Activated T-helper 1 cell treated with Interleukin-2 at 50 U/mL for 16 hours (primary cell): ENCODE measurements at regions not wholly inside any gene's neighbourhood (a gene's known extent, or its start where the extent isn't known, plus 50 kb on each side); places are given as distances from the start of the nearest gene placed in this dataset.

Experiments used
- DNase-seq: peaks from one replicate; pipeline ENCODE4 v3.0.0-alpha.2; 2020; ENCODE audit warnings: low read depth

DNA sequence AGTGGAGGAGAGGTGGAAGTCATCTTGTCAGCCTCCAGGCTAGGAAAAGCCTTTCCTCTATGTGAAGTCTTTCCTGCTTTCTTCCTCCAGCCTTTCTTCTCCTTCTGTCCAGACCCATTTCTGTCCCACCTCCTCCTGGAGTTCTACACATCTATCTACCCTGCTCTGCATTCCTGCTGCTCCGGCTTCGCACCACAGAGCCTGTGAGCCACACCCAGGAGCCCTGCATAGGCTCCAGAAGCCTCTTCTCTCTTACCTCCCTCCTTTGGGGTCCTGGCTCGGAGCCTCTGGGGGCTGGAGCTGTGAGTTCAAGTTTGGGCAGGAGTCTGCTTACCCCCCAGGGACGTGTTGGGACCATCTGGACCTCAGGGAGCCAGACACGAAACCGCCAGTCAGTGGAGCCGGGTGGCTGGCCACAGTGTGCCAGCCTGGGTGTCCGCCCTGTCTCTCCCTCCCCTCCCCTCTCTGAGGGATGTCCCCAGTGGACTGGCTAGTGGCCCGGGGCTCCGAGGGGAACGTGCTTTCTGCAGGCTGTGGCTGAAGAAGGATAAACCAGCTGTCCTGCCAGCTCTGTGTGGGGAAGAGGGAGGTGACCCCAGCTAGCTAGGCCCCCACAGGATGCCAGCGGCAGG lies 99.2 kb downstream of the VEGFA start:
- no peak for DNase-seq

DNA sequence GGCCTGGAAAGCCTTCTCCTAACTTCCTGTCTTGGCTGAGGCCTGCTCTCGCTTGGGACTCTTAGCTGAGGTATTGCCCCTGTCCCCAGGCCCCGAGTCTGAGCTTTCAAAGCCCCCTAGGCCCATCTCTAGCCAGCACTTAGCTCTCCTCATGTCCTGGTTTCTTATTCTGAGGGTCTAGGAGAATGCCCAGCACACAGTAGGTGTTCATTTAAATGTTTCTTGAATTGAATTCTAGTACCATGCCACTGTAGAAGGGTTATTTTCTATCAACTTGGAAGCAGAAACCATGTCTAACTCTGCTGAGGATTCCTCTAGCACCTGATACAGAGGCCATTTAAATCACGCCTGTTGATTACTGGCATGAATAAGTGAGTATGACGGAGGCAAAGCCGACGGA lies 98.5 kb downstream of the VEGFA start:
- no peak for DNase-seq

DNA sequence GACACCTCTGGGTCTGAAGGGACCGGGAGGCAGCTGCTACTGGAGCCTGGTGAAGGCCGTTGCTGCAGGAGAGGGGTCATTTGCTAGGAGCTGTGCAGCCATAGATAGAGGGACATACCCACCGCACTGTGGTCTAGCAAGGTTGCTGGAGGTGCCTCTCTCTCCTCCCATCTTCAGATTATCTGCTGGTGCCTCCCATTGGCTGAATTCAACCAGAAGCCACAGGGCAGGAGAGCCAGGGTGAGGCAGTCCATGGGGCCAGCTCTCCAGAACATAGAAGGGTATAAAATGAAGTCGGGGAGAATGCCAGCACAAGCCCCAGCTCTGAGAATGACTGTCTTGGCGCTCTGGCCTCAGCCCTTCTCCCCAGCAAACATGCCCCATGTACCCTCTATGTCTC lies 98.0 kb downstream of the VEGFA start:
- no peak for DNase-seq

DNA sequence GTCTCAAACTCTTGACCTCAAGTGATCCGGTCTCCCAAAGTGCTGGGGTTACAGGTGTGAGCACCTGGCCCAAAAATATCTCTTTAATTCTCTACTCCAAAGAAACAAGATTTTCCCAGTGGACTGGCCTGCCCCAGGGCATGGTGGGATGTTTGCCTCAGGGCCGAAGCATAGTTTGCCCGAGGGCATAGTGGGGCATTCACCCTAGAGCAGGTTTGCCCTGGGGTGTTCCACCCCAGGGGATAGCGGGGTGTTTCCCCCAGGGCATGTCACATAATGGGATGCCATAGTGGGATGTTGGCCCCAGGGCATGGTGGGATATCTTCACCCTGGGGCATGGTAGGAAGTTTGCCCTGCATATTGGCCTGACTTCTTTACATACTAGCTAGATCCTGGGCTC lies 97.2 kb downstream of the VEGFA start:
- no peak for DNase-seq

DNA sequence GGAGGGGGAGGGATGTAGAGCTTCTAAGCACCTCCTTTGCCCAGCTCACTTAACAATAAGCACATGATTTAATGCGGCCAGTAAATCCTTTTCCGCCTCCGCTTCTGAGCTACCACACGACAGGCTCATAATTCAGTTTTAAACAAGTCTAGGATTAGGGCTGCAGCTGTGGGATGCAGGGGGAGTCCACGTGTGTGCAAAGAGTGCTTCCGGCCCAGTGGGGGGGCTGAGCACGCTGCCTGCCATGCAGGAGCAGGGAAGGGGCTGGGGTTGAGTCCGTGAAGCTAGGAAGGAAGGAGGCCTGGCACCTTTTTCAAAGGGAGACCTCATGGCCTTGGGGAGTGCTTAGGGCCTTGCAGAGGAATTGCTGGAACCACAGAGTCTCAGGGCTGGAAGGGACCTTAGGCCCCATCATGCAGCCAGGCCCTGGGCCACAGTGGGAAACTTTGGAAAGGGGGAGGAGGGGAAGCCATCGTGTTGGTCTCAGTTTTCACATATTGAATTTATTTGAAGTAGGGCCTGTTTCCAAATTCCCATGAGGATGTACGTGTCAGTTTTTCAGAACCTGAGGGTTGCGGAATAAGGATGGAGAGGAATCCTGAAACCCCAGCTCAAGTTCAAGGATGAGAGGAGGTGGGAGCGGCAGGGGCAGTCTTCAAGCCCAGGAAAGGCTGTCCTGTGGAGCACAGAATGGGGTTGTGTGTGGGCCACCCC lies 96.1 kb downstream of the VEGFA start:
- no peak for DNase-seq

DNA sequence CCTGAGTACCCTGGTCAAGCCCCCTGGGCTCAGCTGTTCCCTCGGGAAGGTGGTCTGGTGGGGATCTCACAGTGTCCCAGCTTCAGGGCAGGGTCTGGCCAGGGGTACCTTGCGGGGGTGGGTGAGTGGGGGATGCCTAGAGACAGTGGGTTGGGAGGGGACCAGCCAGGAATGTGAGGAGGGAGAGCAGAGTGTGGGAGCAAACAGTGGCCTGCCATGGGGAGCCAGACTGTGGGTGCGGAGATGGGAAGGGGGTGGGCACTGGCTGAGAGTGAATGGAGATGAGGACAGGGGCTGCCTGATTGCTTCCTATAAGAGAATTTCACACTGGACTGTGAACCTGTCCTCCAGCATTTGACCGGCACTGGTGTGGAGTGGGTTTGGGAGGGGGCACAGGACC lies 95.1 kb downstream of the VEGFA start:
- DNase-seq = no peak

DNA sequence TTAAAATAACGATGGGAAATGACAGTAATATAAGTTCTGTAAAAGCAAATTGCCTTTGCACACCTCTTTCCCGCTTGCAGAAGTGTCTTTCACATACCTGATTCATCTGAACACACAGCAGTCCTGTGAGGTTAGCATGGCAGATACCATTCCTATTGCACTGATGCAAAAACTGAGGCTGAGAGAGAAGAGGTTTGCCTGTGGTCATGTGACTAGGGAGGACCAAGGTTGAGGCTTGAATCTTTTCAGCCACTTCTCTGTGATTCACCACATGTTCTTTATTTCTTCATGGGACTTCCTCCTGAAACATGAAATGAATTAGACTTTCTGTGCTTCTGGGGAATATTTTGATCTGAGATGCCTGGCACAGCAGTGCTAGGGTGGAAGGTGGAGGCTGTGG lies 92.9 kb downstream of the VEGFA start:
- no peak for DNase-seq

DNA sequence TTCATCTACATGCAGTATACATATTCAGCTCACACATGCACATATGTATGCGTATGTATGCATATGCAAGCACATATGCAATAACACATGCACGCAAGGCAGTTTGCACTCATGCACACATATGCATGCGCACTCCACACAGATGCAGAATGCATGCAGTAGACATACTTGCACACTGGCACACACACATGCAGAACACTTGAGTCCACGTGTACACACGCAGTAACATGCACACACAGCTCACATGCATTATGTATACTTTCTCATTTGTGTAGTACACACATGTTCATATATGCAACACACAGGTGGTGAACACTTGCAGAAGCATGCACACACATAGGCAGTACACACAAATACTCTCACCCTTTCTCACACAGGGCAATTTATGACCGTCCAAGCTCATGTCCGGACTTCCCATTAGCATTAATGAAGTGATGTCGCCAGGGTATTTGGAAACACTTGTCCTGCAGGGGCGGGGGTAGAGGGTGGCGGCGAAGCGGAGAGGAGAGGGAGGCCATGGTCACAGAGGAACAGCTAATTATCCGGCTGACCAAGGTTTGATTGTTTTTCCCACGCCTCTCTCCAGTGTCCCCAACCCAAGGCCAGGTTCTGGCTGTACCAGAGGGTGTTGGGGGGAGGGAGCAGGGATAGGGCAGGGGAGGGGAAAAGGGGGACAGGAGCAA lies 91.3 kb downstream of the VEGFA start:
- DNase-seq = no peak

DNA sequence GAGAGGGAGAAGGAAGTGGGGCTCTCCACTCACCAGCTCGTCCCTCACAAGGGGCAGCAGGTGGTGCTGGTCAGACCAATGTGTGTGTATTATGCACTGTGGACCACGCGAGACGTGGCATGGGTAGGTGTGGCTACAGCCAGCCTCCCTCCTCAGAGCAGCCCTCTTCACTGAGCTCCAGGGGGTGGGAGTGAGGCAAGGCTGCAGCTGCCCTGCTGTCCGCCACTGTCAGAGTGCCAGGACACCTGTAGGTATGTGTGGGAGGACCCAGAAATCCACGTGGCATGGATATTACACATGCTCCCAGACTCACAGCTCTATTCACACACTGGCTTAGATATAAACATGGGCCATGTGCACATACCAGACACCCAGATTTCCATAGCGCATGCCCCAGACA lies 90.3 kb downstream of the VEGFA start:
- no peak for DNase-seq

DNA sequence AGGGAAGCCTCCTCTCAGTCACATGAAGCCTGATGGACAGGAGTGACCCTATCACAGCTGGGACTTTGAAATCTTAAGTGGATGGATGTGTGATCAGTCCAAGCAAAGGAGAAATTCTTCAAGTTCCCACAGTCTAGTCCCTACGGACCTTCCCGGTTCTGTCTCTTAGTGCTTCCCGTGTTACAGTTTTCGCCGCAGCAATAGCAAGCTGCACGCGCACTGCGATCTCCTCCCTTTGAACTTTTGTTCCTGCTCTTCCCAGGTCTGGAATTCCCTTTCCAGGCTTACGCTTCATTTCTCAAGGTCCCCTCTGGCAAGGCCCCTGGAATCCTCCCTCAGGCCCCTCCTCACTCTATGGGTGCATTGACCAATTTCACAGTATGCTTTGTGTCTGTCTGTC lies 89.2 kb downstream of the VEGFA start:
- DNase-seq = no peak

DNA sequence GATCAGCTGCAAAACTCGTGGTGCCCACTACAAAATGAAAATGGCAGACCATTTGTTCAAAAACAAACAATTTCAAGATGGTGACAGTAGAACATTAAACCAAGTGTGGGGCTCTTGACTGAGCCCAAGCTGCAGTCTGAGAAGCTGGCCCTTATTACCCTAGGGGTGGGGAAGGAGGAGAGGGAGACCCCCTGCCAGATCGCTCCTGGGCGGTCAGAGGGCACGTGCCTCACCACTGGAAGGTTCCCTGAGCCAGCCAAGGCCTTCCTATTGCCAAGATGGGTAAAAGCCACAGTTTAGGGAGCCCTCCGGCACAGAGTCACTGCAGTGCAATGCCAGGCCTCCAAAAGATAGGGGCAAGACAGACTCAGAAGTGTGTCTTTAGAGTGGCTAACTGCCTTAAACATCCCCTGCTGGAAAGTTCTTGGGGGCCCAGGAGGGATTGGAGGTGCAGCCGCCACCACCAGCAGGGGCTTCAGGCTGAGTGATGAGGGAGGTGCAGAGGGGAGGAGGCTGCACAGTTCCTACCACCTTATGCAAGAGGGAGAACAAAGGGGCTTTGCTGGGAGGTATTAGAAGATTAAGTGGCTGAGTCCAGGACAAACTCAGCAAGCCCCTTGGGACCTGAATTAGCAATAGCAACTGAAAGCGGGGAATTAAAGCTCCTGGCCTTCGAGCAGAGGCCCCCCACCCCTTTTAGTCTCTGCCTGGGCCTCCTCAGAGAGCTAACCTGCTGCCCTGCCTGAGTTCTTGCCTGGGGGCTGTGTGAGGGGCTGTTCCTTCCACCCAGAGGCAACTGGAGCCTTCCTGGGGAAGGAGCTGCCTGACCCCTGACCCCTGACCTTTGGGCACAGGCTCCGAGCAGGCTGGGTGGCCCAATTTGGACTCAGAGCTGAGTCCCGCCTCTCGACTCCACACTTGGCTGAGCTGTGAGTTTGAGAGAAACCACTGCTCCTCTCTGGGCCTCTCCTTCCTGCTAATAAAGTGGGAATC lies 88.4 kb downstream of the VEGFA start:
- DNase-seq = no peak

DNA sequence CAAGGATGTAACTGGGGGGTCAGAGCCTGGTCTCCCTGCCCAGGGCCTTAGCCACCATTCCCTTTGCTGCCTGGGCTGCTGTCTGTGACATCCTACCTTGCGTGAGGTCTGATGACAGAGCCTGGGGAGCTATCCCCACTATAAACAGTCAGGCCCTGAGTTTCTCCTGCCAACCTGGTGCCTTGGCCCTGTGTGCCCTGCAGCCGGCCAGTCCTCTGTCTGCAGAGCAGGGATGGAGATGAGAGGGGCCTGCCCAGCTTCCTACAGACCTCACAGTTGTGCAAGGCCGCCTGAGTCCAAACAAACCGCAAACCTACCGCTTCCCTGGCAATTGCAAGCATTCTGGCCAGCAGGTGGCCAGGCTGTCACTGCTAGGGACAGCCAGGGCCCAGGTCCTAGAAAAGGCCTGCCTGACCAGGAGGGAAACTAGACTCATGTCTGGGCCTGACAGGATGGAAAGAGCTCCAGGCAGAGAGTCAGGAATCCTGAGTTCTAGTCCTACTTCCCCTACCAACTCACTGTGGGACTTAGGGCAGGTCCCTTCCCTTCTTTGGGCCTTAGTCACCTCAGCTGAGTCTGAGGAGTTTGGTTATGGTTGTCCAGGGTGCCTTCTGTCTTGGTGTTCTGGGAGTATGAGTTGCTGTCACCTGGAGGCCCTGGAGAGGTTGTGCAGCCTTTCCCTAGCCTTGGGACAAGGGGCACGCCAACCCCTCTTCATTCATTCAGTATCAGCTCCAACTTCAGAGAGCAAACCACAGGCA lies 86.2 kb downstream of the VEGFA start:
- no peak for DNase-seq

DNA sequence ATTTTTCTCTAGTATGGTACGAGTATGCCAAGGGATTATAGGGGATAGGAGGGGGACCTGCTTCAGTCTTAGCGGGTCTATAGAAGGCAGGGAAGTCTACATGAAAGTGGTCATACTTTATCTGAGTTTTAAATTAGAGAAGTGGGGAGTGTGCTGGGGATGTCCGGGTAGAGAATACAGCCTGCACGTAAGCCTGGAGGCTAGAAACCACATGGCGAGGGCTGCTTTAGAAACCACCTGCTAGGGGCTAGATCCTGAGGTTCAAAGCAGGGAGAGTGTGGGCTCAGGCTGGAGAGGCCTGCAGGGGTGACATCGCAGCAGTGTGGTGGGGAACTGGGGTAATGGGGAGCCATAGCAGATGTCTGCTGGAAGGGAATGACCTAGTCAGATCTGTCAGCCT lies 85.2 kb downstream of the VEGFA start:
- DNase-seq = no peak

DNA sequence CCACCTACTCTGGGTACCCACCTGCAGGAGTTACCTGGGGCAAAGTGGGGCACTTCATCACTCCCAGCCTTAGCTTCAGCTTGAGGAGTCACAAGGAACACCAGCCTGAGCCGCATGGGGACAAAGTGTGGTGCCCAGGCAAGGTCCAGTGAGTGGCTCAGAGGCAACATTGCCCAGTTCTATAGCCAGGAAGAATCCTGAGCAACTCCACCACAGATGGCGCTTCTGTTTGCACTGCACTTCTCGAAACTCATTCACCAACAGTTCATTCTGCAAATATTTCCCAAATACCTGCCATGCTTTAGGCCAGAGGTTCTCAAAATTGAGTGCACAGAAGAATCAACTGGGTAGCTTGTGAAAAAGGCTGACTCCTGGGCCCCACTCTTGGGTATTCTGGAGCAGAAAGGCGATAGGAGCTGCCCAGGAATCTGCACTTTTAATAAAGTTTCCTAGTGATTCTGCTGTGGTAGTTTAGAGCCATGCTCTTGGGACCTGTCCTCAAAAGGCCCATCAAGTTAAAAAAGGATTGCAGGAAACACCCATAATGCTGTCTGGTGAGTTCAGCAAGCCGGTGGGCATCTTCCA lies 83.1 kb downstream of the VEGFA start:
- no peak for DNase-seq

DNA sequence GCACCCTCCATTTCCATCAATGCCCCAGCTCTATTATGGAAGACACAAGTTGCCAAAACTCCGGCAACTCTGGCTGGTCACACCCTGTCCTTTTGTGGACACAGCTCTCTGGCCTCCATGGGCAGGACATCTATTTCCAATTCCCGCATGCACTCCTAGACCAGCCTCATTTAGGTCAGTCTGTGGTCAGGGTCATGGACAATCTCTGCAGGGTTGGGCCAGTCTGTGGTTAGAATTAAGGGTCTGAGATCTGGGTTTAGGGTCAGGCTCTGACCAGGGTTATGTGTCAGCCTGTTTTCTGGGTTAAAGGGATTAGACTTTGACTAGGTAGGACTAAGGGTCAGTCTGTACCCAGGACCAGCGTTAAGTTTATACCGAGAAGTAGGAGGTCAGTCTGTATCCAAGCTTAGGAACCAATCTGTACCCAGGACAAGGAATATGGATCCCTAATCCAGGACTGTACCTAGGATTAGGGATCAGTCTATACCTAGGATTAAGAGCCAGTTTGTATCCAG lies 82.4 kb downstream of the VEGFA start:
- no peak for DNase-seq

DNA sequence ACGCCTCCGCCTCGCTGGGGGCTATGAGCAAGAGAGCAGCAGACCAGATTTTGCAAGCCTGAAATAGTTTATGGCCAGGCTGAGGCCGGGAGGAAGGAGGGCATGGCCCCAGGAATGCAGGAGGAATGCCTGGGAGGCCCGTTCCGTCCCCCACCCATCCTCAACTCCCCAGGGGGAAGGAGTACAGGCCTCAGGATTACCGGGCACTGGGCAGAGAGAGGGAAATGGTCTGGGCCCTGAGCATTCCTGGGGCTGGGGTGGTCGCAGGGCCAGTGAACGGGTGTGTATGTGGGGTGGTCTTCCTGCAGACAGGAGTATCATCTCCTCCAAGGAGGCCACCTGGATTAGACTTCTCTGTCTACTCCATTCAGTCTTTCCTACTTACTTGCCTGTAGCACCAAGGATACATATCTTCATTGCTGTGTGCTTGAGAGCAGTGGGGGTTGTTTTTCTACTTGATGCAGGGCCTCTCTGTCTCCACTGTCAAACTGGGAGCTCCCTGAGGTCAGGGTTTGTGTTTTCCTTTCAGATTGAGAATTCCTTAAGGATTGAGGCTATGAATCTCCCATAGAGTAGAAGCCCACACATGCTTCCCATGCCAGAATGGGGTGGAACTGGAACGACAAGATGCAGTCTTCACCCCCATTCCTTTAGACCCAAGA lies 81.3 kb downstream of the VEGFA start:
- no peak for DNase-seq

DNA sequence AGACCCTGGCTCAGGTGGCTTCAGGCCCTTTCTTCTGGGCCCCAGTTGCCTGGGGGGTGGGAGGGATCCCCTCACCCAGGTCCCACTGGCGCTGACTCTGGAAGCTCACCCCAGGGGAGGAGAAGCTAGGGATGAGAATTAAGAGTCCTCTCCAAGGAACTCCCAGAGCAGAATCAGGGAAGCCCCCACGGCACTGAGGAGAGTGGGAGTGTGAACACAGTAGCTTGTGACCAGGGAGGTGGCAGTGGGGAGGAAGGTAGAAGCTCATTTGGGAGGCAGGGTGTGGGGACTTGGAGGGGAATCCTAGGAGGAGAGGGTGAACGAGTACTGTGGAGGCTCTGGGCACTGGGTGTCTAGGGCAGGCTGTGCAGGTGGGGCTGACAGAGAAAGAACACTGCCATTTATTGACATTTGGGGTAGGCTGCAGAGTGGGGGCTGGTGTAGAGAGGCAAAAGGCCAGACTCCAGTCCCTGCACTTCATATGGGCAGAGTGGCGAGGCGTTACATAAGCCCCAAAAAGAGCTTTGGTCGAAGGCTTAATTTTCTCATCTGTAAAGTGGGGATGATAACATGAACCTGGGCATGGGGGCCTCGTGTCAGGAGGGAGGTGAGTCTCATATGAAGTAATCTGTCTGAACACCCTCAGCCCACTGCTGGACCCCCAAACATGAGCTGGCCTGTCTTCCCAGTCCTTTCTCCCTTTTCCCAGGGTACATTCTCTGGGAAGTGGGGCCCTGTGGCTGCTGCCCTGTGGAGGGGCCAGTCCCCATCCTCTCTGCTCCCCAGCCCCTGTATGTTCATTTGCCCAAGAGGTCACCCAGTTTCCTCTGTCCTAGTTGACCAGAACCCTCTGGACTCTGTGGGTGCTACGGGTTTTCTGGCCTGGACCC lies 80.5 kb downstream of the VEGFA start:
- DNase-seq = no peak

DNA sequence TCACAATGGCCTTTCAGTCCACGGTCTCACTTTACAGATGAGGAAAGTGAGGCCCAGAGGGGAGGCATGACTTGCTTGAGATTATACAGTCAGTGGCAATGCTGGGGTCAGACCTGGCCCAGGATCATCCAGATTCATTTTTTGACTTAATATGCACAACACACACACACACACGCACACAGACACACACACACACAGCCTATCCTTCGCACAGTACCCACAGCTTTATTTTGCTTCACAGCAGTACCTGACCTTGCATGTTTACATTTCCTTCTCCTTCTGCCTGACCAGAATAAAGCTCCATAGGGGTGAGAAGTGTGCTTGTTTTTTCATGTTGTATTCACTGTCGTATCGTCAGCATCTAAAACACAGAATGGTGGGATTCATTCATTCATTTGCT lies 79.8 kb downstream of the VEGFA start:
- no peak for DNase-seq

DNA sequence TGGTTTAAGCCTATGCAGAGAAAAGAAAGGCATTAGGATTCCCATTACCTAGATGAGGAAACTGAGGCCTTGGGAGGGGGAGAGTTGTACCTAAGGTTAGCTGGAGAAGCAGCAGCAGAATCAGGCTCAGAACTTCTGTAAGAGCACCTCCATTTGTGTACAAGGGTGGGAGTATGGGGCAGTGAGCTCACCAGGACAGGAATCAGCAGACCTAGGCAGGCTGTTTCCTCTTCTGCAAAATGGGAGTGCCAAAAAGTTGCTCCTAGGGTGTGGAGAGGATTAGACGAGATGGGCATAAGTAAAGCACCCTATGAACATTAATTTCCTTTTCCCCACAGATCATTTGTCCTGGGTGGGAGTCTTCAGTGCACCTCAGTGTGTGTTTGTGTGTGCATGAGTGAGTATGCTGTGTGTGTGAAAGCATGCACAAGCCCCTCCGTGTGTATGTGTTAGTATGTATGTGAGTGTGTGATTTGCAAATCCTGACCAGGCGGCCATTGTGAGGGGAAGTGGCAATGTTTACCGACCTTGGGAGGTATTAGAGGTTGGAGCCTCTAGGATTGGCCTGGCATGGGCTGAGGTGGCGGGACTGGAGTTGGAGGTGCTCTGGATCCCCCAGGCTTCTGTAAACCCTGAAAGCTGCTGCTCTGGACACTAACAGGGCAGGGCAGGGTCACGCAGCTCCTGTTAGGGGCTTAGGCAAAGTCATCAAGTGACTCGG lies 78.8 kb downstream of the VEGFA start:
- no peak for DNase-seq
